GM10266 (cell line): ENCODE measurements at regions not wholly inside any gene's neighbourhood (a gene's known extent, or its start where the extent isn't known, plus 50 kb on each side); places are given as distances from the start of the nearest gene placed in this dataset.

ENCODE experiments used
- DNase-seq: peaks from one replicate; pipeline ENCODE4 v3.0.0; 2012; ENCODE audit errors: extremely low spot score
- TF ChIP-seq, protein P1 (sequence below): IDR thresholded peaks from 2 replicates; pipeline ENCODE4 v1.5.1; 2012; ENCODE audit warnings: mild to moderate bottlenecking, low read depth; ENCODE audit not compliant: control insufficient read depth, insufficient read depth; ENCODE audit errors: missing control alignments

DNA sequence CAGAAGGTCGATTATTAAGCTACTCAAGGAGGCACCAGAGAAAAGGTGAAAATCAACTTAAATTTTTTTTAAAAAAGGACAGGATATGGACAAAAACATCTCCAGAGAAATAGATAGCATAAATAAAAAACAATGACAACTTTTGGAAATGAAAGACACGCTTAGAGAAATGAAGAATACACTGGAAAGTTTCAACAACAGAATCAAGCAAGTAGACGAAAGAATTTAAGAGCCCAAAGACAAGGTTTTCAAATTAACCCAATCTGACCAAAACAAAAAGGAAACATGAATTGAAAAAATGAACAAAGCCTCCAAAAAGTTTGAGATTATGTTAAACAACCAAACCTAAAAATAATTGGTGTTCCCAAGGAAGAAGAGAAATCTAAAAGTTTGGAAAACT is 191.1 kb upstream of the BMP4 start:
- DNase-seq = no peak
- TF ChIP-seq, protein P1, sequence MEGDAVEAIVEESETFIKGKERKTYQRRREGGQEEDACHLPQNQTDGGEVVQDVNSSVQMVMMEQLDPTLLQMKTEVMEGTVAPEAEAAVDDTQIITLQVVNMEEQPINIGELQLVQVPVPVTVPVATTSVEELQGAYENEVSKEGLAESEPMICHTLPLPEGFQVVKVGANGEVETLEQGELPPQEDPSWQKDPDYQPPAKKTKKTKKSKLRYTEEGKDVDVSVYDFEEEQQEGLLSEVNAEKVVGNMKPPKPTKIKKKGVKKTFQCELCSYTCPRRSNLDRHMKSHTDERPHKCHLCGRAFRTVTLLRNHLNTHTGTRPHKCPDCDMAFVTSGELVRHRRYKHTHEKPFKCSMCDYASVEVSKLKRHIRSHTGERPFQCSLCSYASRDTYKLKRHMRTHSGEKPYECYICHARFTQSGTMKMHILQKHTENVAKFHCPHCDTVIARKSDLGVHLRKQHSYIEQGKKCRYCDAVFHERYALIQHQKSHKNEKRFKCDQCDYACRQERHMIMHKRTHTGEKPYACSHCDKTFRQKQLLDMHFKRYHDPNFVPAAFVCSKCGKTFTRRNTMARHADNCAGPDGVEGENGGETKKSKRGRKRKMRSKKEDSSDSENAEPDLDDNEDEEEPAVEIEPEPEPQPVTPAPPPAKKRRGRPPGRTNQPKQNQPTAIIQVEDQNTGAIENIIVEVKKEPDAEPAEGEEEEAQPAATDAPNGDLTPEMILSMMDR = no peak

- no peak for DNase-seq
- TF ChIP-seq, protein P1 = no peak
These were observed 191.6 kb upstream of the BMP4 start for GRCh38 chr14:54148251-54148650.

DNA sequence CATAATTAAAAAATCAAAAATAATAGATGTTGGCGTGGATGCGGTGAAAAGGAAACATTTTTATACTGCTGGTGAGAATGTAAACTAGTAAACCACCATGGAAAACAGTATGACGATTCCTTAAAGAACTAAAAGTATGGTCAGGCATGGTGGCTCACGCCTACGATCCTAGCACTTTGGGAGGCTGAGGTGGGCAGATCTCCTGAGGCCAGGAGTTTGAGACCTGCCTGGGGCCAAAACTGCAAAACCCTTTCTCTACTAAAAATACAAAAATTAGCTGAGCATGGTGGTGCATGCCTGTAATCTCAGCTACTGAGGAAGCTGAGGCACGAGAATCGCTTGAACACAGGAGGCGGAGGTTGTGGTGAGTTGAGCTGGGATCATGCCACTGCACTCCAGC is 195.7 kb upstream of the BMP4 start:
- DNase-seq = no peak
- TF ChIP-seq, protein P1 = no peak

- TF ChIP-seq, protein P1 = no peak
- DNase-seq = no peak
These were observed 209.7 kb upstream of the BMP4 start for GRCh38 chr14:54166049-54166950.

DNA sequence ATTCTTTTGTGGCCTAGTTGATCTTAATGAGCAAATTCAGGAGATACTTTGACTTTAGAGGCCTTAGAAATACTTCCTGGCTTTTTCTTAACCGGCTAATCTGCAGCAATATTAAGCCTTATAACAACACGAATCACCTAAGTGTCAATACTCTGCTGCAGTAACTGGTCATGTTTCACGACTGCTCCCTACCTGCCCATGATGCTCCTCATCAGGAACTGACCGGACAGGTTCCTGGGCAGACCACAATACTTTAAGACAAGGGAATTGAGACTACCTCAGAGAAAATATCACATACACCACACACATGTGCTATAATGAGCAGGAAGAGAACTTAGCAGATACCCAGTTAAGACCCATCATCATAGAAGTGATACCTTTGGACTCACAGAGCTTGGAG is 211.9 kb upstream of the BMP4 start:
- TF ChIP-seq, protein P1 = no peak
- no peak for DNase-seq

- DNase-seq = no peak
- TF ChIP-seq, protein P1 = no peak
These were observed 212.8 kb upstream of the BMP4 start for GRCh38 chr14:54169254-54169924.

GRCh38 chr14:54170301-54170700 is 213.7 kb upstream of the BMP4 start:
- DNase-seq = no peak
- TF ChIP-seq, protein P1 = no peak
